ENCODE measurements at regions not wholly inside any gene's neighbourhood (a gene's known extent, or its start where the extent isn't known, plus 50 kb on each side); places are given as distances from the start of the nearest gene placed in this dataset.

DNA sequence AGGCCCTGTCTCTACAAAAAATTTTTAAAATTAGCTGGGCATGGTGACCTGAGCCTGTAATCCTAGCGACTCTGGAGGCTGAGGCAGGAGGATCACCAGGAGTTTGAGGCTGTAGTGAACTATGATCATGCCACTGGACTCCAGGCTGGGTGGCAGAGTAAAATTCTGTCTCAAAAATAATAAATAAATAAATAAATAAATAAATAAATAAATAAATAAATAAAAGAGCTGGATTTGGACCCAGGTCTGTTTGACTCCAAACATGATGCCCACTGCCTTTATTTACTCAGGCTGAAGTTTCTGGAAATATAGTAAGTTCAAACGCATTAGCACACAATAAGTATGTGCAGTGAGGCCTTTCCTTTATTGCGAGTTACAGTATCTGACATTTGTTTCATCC, 75.0 kb downstream of the THNSL2 start:
- no peak for TF ChIP-seq L3MBTL2 (conservative IDR thresholded peaks at IDR 0.05)
- no peak for TF ChIP-seq FOXA1 (IDR thresholded peaks at IDR 0.05)
- TF ChIP-seq CTBP1 (IDR thresholded peaks at IDR 0.05; ENCODE audit: borderline replicate concordance) = no peak
- no peak for TF ChIP-seq SP1 (IDR thresholded peaks at IDR 0.05)

All from HEK293T (cell line).